ENCODE measurements at regions not wholly inside any gene's neighbourhood (a gene's known extent, or its start where the extent isn't known, plus 50 kb on each side); places are given as distances from the start of the nearest gene placed in this dataset.

GRCh38 chr2:17199741-17200140, 318.5 kb downstream of the RAD51AP2 start:
- TF ChIP-seq CTCF (optimal IDR thresholded peaks at IDR 0.05 in 1 of 3, IDR thresholded peaks at IDR 0.05 in 1 of 3, conservative IDR thresholded peaks at IDR 0.05 in 1 of 3; ENCODE audit: extremely low read depth in 1 of 3, insufficient read depth in 2 of 3, low read length in 3 of 3) (no peak), EZH2 (IDR thresholded peaks at IDR 0.05; ENCODE audit: low read length) (no peak)
